Type B pancreatic cell (in vitro differentiated cells): ENCODE measurements at regions not wholly inside any gene's neighbourhood (a gene's known extent, or its start where the extent isn't known, plus 50 kb on each side); places are given as distances from the start of the nearest gene placed in this dataset.

ENCODE experiments used
- DNase-seq: peaks from one replicate; pipeline ENCODE4 v3.0.0; 2021; ENCODE audit warnings: mixed read lengths; ENCODE audit not compliant: unreplicated experiment; ENCODE audit errors: extremely low spot score
- H3K27ac Mint-ChIP-seq: 2 replicates; pipeline ENCODE4 v1.8.0; 2021; ENCODE audit warnings: mild to moderate bottlenecking, mixed read lengths
- H3K27me3 Mint-ChIP-seq: 2 replicates; pipeline ENCODE4 v1.8.0; 2021; ENCODE audit warnings: mixed read lengths
- H3K36me3 Mint-ChIP-seq: 2 replicates; pipeline ENCODE4 v1.8.0; 2021; ENCODE audit warnings: mixed read lengths
- H3K4me1 Mint-ChIP-seq: one replicate; pipeline ENCODE4 v1.8.0; 2021; ENCODE audit warnings: mixed read lengths; ENCODE audit not compliant: unreplicated experiment
- H3K4me3 Mint-ChIP-seq: 2 replicates; pipeline ENCODE4 v1.8.0; 2021; ENCODE audit warnings: mild to moderate bottlenecking, mixed read lengths
- H3K9me3 Mint-ChIP-seq: 2 replicates; pipeline ENCODE4 v1.8.0; 2021; ENCODE audit warnings: mixed read lengths
- CTCF ChIP-seq: fragments of 200-600 bp; sonication (generic); conservative IDR thresholded peaks from 2 replicates; pipeline ENCODE4 v1.5.0; 2021; ENCODE audit warnings: antibody characterized with exemption, mild to moderate bottlenecking

DNA sequence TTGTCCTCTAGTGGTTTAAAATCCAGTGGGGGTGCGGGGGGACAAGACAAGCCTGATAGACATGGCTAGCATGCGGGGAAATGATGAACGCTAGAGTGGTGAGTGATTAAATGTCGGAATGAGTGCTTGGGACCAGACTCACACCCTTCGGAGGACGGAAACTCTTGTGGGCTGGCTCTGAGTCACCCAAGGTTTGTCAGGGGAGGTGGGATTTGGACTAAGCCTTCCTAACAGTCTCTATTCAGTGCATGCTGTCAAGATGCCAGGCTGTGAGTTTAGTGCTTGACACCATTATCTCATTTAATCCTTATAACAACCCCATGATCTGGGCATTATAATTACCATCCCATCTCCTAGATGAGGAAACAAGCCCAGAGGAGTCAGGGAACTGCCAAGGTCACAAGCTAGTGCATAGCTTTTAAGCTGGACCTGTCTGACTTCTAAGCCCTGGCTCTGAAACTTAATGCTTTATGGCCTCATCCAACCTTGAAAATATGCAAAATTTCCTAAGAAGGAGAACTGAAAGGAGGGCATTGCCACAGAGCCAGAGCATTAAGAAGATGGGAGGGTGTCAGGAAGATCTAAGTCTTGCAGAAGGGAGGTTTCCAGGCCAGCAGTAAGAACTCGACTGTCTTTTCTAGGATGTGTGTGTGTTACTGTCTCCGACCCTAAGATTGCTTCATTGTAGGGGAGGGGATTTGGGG is 168.7 kb upstream of the LRFN2 start:
- TF ChIP-seq CTCF, result no peak
- no peak for DNase-seq
- no peak overlapping the region for H3K4me3 Mint-ChIP-seq
- peaks cover 5% of the 10 kb centered on the region for H3K4me1 Mint-ChIP-seq
- H3K27ac Mint-ChIP-seq, result no peak overlapping the region
- H3K27me3 Mint-ChIP-seq, result peaks cover 37% of the 10 kb centered on the region
- H3K36me3 Mint-ChIP-seq, result no peaks in the 10 kb centered on the region
- H3K9me3 Mint-ChIP-seq, result no peaks in the 10 kb centered on the region

DNA sequence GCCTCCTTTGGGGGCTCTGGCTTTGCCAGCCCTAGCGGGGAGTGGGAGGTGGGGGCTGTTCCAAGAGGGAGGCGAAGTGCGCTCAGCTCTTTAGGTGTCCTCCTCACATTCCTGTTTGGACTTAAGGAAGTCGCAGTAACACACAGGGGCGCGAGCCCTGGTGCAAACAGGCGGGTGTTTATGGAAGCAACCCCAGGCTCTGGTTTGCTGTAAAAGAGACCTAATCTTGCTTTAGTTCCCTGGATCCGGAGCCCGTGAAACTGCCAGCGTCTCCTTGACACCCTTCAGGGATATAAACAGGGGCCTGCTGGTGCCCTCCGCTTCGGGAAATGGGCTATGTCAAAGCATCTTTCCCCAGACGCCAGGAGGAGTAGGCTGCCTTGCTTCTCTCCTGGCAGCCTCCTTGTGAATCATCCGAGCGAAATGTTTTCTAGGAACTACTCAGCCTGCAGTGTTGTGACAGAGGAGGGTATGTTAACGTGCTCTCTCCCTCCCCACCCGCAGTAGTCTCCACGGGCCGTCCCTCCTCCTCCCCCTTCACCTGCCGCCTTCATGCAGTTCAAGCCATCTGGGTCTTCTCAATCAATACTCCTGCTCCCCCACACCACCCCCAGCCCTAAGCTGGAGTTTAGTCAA is 168.0 kb upstream of the LRFN2 start:
- TF ChIP-seq CTCF, result no peak
- Mint-ChIP-seq H3K27me3 (peaks cover 37% of the 10 kb centered on the region), H3K4me3 (no peak overlapping the region), H3K4me1 (peaks cover 5% of the 10 kb centered on the region), H3K9me3 (no peaks in the 10 kb centered on the region), H3K27ac (no peak overlapping the region), H3K36me3 (no peaks in the 10 kb centered on the region)
- no peak for DNase-seq

GRCh38 chr6:40754461-40755045 is 167.4 kb upstream of the LRFN2 start:
- Mint-ChIP-seq H3K27ac (no peak overlapping the region), H3K4me1 (peaks cover 5% of the 10 kb centered on the region), H3K27me3 (peaks cover 41% of the 10 kb centered on the region), H3K4me3 (no peak overlapping the region), H3K9me3 (no peaks in the 10 kb centered on the region), H3K36me3 (no peaks in the 10 kb centered on the region)
- no peak for TF ChIP-seq CTCF
- DNase-seq, result no peak

DNA sequence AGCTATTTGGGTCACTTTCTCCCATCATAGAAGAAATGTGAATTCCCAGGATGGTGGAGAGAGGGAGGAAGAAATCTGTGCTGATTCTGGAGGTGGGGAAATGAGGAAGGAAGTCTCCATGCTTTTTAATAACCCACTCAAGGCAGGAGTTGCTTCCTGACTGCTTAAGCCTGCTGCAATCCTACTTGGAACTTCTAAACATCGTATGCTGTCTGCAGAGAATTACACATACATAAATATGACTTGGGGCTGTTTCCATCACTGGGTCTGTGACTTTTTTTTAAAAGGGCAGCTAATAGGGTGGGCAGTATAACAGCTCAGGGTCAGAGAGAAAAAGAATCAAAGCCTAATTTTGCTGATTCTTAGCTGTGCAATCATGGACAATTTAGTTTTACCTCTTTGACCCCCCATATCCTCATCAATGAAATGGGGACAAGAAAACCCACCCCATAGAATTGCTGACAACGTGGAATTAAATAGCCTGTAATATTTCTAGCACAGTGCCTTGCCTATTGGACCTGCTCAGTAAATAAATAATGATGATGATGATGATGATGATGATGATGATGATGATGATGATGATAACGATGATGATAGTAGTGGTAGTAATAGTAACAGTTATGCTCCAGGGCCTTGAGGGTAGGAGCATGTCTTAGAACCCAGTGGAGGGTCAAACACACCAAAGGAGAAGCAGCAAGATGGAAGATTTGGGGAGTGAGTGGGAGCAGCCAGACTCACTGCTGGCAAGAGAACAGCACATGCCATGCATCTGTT is 166.7 kb upstream of the LRFN2 start:
- Mint-ChIP-seq H3K36me3 (no peaks in the 10 kb centered on the region), H3K9me3 (no peaks in the 10 kb centered on the region), H3K27ac (no peak overlapping the region), H3K4me1 (peaks cover 5% of the 10 kb centered on the region), H3K27me3 (peaks cover 47% of the 10 kb centered on the region), H3K4me3 (no peak overlapping the region)
- TF ChIP-seq CTCF, result no peak
- no peak for DNase-seq

DNA sequence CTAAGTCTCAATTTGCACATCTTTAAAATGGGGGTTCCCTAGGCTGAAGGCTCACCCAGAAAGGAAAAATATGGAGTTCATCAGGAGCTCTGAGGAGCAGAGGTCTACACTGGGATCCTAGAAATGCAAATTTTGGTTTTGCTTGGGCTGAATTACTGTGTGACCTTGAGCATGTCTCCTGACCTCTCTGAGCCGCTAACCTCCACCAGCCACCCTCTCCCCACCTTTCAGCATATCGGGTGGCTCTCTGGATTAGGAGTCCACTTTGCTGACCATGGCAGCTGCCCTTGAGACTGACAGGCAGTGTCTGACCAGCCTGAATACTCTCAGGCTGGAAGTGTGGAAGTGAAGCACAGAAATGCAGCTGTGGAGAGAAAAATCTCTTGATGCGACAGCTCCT is 165.9 kb upstream of the LRFN2 start:
- Mint-ChIP-seq H3K27ac (no peak overlapping the region), H3K9me3 (no peaks in the 10 kb centered on the region), H3K4me1 (peaks cover 5% of the 10 kb centered on the region), H3K4me3 (no peak overlapping the region), H3K36me3 (no peaks in the 10 kb centered on the region), H3K27me3 (peaks cover 53% of the 10 kb centered on the region)
- no peak for DNase-seq
- no peak for TF ChIP-seq CTCF
